Lung (tissue), 11 donors: ENCODE measurements at regions not wholly inside any gene's neighbourhood (a gene's known extent, or its start where the extent isn't known, plus 50 kb on each side); places are given as distances from the start of the nearest gene placed in this dataset.

Source experiments
- ATAC-seq: fragments of 200-7000 bp; cut with Tn5 transposase; one replicate; pipeline ENCODE4 v1.9.1; 2020; ENCODE audit warnings: moderate number of reproducible peaks; ENCODE audit not compliant: insufficient read depth, low FRiP score
- DNase-seq, 3 donors: peaks; one replicate each; pipeline ENCODE4 v3.0.0-alpha.2; 2013 to 2017
- H3K27ac ChIP-seq, 2 donors: one replicate each; pipeline ENCODE4 v1.5.1; 2013; ENCODE audit warnings: mild to moderate bottlenecking in 2 of 2, moderate library complexity in 2 of 2, control low read depth in 1 of 2, inconsistent platforms in 1 of 2, low read depth in 1 of 2, low read length in 1 of 2
- H3K27me3 ChIP-seq, 3 donors: one replicate each; pipeline ENCODE4 v1.5.1; 2013; ENCODE audit warnings: low read length in 2 of 3; ENCODE audit not compliant: control insufficient read depth in 3 of 3, insufficient read depth in 3 of 3
- H3K36me3 ChIP-seq, 4 donors: one replicate each; pipeline ENCODE4 v1.5.1; 2013; ENCODE audit warnings: low read length in 4 of 4, mild to moderate bottlenecking in 1 of 4, moderate library complexity in 1 of 4; ENCODE audit not compliant: control insufficient read depth in 4 of 4, insufficient read depth in 4 of 4
- H3K4me1 ChIP-seq, 5 donors: one replicate each; pipeline ENCODE4 v1.5.1; 2013; ENCODE audit warnings: low read length in 5 of 5, mild to moderate bottlenecking in 2 of 5, moderate library complexity in 1 of 5; ENCODE audit not compliant: control insufficient read depth in 5 of 5, insufficient read depth in 5 of 5
- H3K4me3 ChIP-seq: one replicate; pipeline ENCODE4 v1.5.1; 2013; ENCODE audit warnings: mild to moderate bottlenecking, control low read depth, moderate library complexity
- H3K9ac ChIP-seq, 2 donors: one replicate each; pipeline ENCODE4 v1.5.1; 2013; ENCODE audit warnings: low read length in 2 of 2, control low read depth in 1 of 2; ENCODE audit not compliant: insufficient read depth in 1 of 2
- H3K9me3 ChIP-seq, 4 donors: one replicate each; pipeline ENCODE4 v1.5.1; 2013; ENCODE audit warnings: low read length in 3 of 4, mild to moderate bottlenecking in 1 of 4, moderate library complexity in 1 of 4; ENCODE audit not compliant: control insufficient read depth in 4 of 4, insufficient read depth in 3 of 4
- CTCF ChIP-seq: IDR thresholded peaks from 2 replicates; pipeline ENCODE4 v1.5.1; 2012; ENCODE audit warnings: mild to moderate bottlenecking; ENCODE audit errors: control extremely low read depth, extremely low read depth
- WGBS, 2 donors: extraction: QIAGEN DNeasy Blood & Tissue Kit; methylation state at CpG; one replicate each; pipeline ENCODE4 v1.1.7; 2013; 5-methylcytosine and 5-hydroxymethylcytosine counted together
- donor health status: control.
- donor health status: control.
- donor health status: Bipolar disorder and iron deficiency.
- donor health status: healthy.
- donor health status: DM: yes; HTN: yes; CAD: no.

GRCh38 chrX:38902972-38903492 lies 101.8 kb downstream of the MID1IP1 start:
- H3K4me3 ChIP-seq: no peak overlapping the region
- WGBS, 2 donors: 71 to 91% methylated on average over 13 of the region's 13 CpGs
- no peaks in the 10 kb centered on the region for H3K36me3 ChIP-seq
- no peak for ATAC-seq
- H3K9me3 ChIP-seq: peaks cover 0 to 3% (median 0%) of the 10 kb centered on the region in 4 donors
- no peak overlapping the region for H3K27ac ChIP-seq
- peaks cover 0 to 28% (median 4%) of the 10 kb centered on the region in 3 donors for H3K27me3 ChIP-seq
- no peak for TF ChIP-seq CTCF
- no peak for DNase-seq
- no peaks in the 10 kb centered on the region for H3K4me1 ChIP-seq
- no peak overlapping the region for H3K9ac ChIP-seq

GRCh38 chrX:38916801-38917200 lies 115.5 kb downstream of the MID1IP1 start:
- H3K36me3 ChIP-seq: no peaks in the 10 kb centered on the region
- no peak overlapping the region for H3K27ac ChIP-seq
- H3K4me1 ChIP-seq: no peaks in the 10 kb centered on the region
- no peak for ATAC-seq
- no peak overlapping the region for H3K9ac ChIP-seq
- no peak for DNase-seq
- no peak for TF ChIP-seq CTCF
- no peak overlapping the region for H3K4me3 ChIP-seq
- H3K9me3 ChIP-seq: peaks cover 0 to 3% (median 1%) of the 10 kb centered on the region in 4 donors
- peaks cover 0 to 10% (median 10%) of the 10 kb centered on the region in 3 donors for H3K27me3 ChIP-seq
- WGBS, 2 donors: 85 to 94% methylated on average over 6 of the region's 6 CpGs

GRCh38 chrX:38917954-38918353 lies 116.7 kb downstream of the MID1IP1 start:
- H3K36me3 ChIP-seq: no peaks in the 10 kb centered on the region
- no peak overlapping the region for H3K4me3 ChIP-seq
- no peaks in the 10 kb centered on the region for H3K4me1 ChIP-seq
- ATAC-seq: no peak
- TF ChIP-seq CTCF: no peak
- WGBS, 2 donors: 87 to 100% methylated on average over 4 of the region's 4 CpGs
- peaks cover 0 to 13% (median 10%) of the 10 kb centered on the region in 3 donors for H3K27me3 ChIP-seq
- DNase-seq: no peak
- H3K27ac ChIP-seq: no peak overlapping the region
- H3K9me3 ChIP-seq: peaks cover 0 to 3% (median under 1%) of the 10 kb centered on the region in 4 donors
- no peak overlapping the region for H3K9ac ChIP-seq

GRCh38 chrX:38919202-38919601 lies 117.9 kb downstream of the MID1IP1 start:
- no peak for ATAC-seq
- DNase-seq: no peak
- Histone ChIP-seq H3K9ac (no peak overlapping the region), H3K4me1 (no peaks in the 10 kb centered on the region), H3K36me3 (no peaks in the 10 kb centered on the region), H3K27ac (no peak overlapping the region), H3K9me3 (no peaks in the 10 kb centered on the region), H3K27me3 (peaks cover 0 to 13% (median 10%) of the 10 kb centered on the region in 3 donors), H3K4me3 (no peak overlapping the region)
- 82 to 97% methylated on average over 2 of the region's 2 CpGs for WGBS, 2 donors
- TF ChIP-seq CTCF: no peak
